Loucy (cell line): ENCODE measurements at regions not wholly inside any gene's neighbourhood (a gene's known extent, or its start where the extent isn't known, plus 50 kb on each side); places are given as distances from the start of the nearest gene placed in this dataset.

Experiments
- H2AFZ ChIP-seq: fragments of 200-600 bp; sonication (generic); 2 replicates; pipeline ENCODE4 v1.6.0; 2016; ENCODE audit warnings: antibody characterized with exemption, mild to moderate bottlenecking, low read length, moderate library complexity
- H3F3A ChIP-seq: fragments of 200-600 bp; 2 replicates; pipeline ENCODE4 v1.6.0; 2016; ENCODE audit warnings: antibody characterized with exemption, low read depth, mild to moderate bottlenecking
- H3K27me3 ChIP-seq: fragments of 200-600 bp; sonication (generic); 2 replicates; pipeline ENCODE4 v1.6.1; 2014; ENCODE audit warnings: low read length, mild to moderate bottlenecking; ENCODE audit not compliant: insufficient read depth, poor library complexity, severe bottlenecking
- H3K36me3 ChIP-seq: fragments of 200-600 bp; sonication (generic); 2 replicates; pipeline ENCODE4 v1.6.1; 2016; ENCODE audit warnings: low read length; ENCODE audit not compliant: insufficient read depth
- H3K4me1 ChIP-seq: fragments of 200-600 bp; sonication (generic); 2 replicates; pipeline ENCODE4 v1.5.1; 2014; ENCODE audit warnings: low read length, mild to moderate bottlenecking; ENCODE audit not compliant: insufficient read depth, poor library complexity, severe bottlenecking
- H3K4me2 ChIP-seq: fragments of 200-600 bp; sonication (generic); 2 replicates; pipeline ENCODE4 v1.6.0; 2014; ENCODE audit warnings: antibody characterized with exemption, low read length, low read depth, mild to moderate bottlenecking; ENCODE audit not compliant: poor library complexity, severe bottlenecking
- H3K4me3 ChIP-seq: fragments of 200-600 bp; sonication (generic); 2 replicates; pipeline ENCODE4 v1.5.1; 2014; ENCODE audit warnings: low read length, mild to moderate bottlenecking, mixed read lengths; ENCODE audit not compliant: poor library complexity, severe bottlenecking
- H3K79me2 ChIP-seq: fragments of 200-600 bp; sonication (generic); 2 replicates; pipeline ENCODE4 v1.6.1; 2014; ENCODE audit warnings: low read length; ENCODE audit not compliant: insufficient read depth
- H3K9ac ChIP-seq: fragments of 200-600 bp; sonication (generic); 2 replicates; pipeline ENCODE4 v1.6.0; 2014; ENCODE audit warnings: mild to moderate bottlenecking, low read depth, low read length, moderate library complexity; ENCODE audit not compliant: poor library complexity, severe bottlenecking
- H3K9me2 ChIP-seq: fragments of 200-600 bp; sonication (generic); replicated peaks from 2 replicates; pipeline ENCODE4 v1.6.1; 2016; ENCODE audit warnings: low read depth, low read length, mixed read lengths
- H3K9me3 ChIP-seq: fragments of 200-600 bp; sonication (generic); 2 replicates; pipeline ENCODE4 v1.6.1; 2014; ENCODE audit warnings: mild to moderate bottlenecking, antibody characterized with exemption, low read length, low read depth; ENCODE audit not compliant: insufficient read depth
- H4K20me1 ChIP-seq: fragments of 200-600 bp; sonication (generic); 2 replicates; pipeline ENCODE4 v1.6.0; 2014; ENCODE audit warnings: antibody characterized with exemption, low read length, mild to moderate bottlenecking; ENCODE audit not compliant: insufficient read depth, poor library complexity, severe bottlenecking
- EZH2phosphoT487 ChIP-seq: fragments of 200-600 bp; IDR thresholded peaks from 2 replicates; pipeline ENCODE4 v1.6.1; 2018; ENCODE audit warnings: antibody characterized with exemption, mild to moderate bottlenecking, moderate library complexity, borderline replicate concordance
- TF ChIP-seq, protein P1 (sequence below): fragments of 200-600 bp; sonication (generic); conservative IDR thresholded peaks from 2 replicates; pipeline ENCODE4 v1.5.1; 2014; ENCODE audit warnings: mild to moderate bottlenecking, antibody characterized with exemption, low read length

DNA sequence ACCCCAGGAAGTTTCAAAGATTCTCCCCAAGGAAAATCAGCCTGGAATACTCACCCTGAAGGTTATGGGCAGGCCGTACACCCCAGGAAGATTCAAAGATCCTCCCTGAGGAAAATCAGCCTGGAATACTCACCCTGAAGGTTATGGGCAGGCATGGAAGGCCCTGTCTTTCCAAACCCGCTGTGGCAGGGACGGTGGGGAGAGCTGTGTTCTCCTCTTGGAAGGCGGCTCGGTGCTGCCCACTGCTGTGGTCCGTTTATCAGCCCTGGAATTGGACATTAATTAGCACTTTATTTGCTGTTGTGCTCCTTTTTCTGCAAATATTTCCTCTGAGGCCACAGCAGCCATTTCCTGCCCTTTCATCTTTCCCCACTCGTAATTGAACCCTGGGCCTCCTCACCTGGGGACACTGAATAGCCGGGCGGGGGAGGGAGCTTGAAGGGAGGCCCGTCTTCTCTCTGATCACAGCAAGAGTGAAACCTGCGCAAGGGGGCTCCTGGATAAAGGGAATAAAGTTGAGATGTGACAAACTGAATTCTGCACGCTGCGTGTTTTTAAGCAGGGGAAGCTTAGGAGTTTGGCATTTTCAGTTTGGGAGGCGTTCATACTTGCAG is 308.7 kb upstream of the SALL3 start:
- Histone ChIP-seq H3K79me2 (no peaks in the 10 kb centered on the region), H2AFZ (no peak overlapping the region), H3K27me3 (no peaks in the 10 kb centered on the region), H4K20me1 (no peaks in the 10 kb centered on the region), H3K36me3 (no peaks in the 10 kb centered on the region), H3K4me1 (no peaks in the 10 kb centered on the region), H3K4me2 (no peak overlapping the region), H3K9me2 (no peaks in the 10 kb centered on the region), H3F3A (no peaks in the 10 kb centered on the region), H3K9ac (no peak overlapping the region), H3K9me3 (peaks cover 11% of the 10 kb centered on the region; the same call in 1 of the 2 replicates), H3K4me3 (no peak overlapping the region)
- no peak for TF ChIP-seq EZH2phosphoT487
- TF ChIP-seq, protein P1, sequence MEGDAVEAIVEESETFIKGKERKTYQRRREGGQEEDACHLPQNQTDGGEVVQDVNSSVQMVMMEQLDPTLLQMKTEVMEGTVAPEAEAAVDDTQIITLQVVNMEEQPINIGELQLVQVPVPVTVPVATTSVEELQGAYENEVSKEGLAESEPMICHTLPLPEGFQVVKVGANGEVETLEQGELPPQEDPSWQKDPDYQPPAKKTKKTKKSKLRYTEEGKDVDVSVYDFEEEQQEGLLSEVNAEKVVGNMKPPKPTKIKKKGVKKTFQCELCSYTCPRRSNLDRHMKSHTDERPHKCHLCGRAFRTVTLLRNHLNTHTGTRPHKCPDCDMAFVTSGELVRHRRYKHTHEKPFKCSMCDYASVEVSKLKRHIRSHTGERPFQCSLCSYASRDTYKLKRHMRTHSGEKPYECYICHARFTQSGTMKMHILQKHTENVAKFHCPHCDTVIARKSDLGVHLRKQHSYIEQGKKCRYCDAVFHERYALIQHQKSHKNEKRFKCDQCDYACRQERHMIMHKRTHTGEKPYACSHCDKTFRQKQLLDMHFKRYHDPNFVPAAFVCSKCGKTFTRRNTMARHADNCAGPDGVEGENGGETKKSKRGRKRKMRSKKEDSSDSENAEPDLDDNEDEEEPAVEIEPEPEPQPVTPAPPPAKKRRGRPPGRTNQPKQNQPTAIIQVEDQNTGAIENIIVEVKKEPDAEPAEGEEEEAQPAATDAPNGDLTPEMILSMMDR: no peak

- TF ChIP-seq, protein P1: no peak
- TF ChIP-seq EZH2phosphoT487: no peak
- H3F3A ChIP-seq: no peaks in the 10 kb centered on the region
- no peaks in the 10 kb centered on the region for H3K79me2 ChIP-seq
- no peaks in the 10 kb centered on the region for H3K27me3 ChIP-seq
- H4K20me1 ChIP-seq: no peaks in the 10 kb centered on the region
- H3K4me2 ChIP-seq: no peak overlapping the region
- no peak overlapping the region for H2AFZ ChIP-seq
- no peaks in the 10 kb centered on the region for H3K9me2 ChIP-seq
- H3K36me3 ChIP-seq: no peaks in the 10 kb centered on the region
- H3K9me3 ChIP-seq: peaks cover 15% of the 10 kb centered on the region; the same call in 1 of the 2 replicates
- H3K4me1 ChIP-seq: no peaks in the 10 kb centered on the region
- H3K4me3 ChIP-seq: no peak overlapping the region
- H3K9ac ChIP-seq: no peak overlapping the region
Observed at GRCh38 chr18:78671551-78671950, 308.1 kb upstream of the SALL3 start.

DNA sequence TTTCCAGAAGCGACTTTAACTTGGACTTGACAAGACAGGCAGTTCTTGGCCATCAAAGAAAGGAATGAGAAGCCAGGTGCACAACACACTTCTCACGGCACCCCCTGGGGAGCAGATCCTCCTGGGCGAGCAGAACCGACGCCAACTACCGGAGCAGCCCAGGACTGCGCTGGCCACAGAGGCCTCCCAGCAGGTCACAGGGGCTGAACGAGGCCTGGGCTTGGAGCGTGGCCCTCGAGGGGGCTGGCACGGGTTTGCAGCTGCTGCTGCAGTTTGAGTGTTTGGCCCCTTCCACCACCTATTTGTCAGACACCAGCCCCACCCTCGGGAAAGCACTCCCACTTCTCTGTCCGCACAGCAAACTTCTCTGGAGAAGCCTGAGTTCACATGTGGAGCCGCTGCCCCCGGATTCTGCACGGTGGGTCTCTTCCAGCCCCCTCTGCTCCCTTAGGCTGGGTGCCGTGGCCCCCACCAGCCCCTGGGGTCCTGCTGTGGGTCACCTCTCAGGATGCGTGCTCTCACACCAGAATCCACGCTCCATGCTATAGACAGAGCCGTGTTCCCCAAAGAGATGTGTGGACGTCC is 306.7 kb upstream of the SALL3 start:
- H3K9me3 ChIP-seq: peaks cover 26% of the 10 kb centered on the region; the same call in 1 of the 2 replicates

More for the DNA sequence above, 306.7 kb upstream of the SALL3 start:
- Histone ChIP-seq H3K4me3 (no peak overlapping the region), H3K9me2 (no peaks in the 10 kb centered on the region), H4K20me1 (no peaks in the 10 kb centered on the region), H3K79me2 (no peaks in the 10 kb centered on the region), H3K36me3 (no peaks in the 10 kb centered on the region), H3K9ac (no peak overlapping the region), H3K4me1 (no peaks in the 10 kb centered on the region), H2AFZ (no peak overlapping the region), H3F3A (no peaks in the 10 kb centered on the region), H3K27me3 (no peaks in the 10 kb centered on the region), H3K4me2 (no peak overlapping the region)
- TF ChIP-seq, protein P1: no peak
- TF ChIP-seq EZH2phosphoT487: no peak
